IMR-90 (cell line): ENCODE measurements at regions not wholly inside any gene's neighbourhood (a gene's known extent, or its start where the extent isn't known, plus 50 kb on each side); places are given as distances from the start of the nearest gene placed in this dataset.

Experiments used
- ATAC-seq: fragments of 200-7000 bp; cut with Tn5 transposase; 2 replicates; pipeline ENCODE4 v1.9.1; 2020; ENCODE audit warnings: low read depth, mild to moderate bottlenecking, moderate library complexity
- BruUV-seq: library from RNA; stranded (reverse); fragments of 400-500 nt; replicated peaks from 2 replicates; lab custom pipeline; 2021; lab: Mats Ljungman, UMichigan
- CTCF ChIA-PET: fragments of 300-600 bp; formaldehyde crosslinking; extraction: SDS; loops from one replicate; lab custom pipeline; 2021; ENCODE audit warnings: antibody characterized with exemption; lab: Yijun Ruan, JAX
- POLR2A ChIA-PET: fragments of 300-600 bp; sonication (Branson Sonifier 250); formaldehyde crosslinking; loops from one replicate; lab custom pipeline; 2022; ENCODE audit warnings: antibody characterized with exemption; ENCODE audit not compliant: unreplicated experiment; lab: Charles Lee
- DNase-seq: peaks from one replicate; pipeline ENCODE4 v3.0.0; 2013
- H2AFZ ChIP-seq: replicated peaks from 2 replicates; pipeline ENCODE3; 2013; ENCODE audit warnings: low read length, mild to moderate bottlenecking; ENCODE audit not compliant: poor library complexity
- H2AK5ac ChIP-seq: 2 replicates; pipeline ENCODE4 v1.6.1; 2013; ENCODE audit warnings: low read depth, low read length, inconsistent platforms
- H2AK9ac ChIP-seq: replicated peaks from 2 replicates; pipeline ENCODE3; 2013; ENCODE audit warnings: mild to moderate bottlenecking, low read depth, low read length, moderate library complexity; ENCODE audit not compliant: poor library complexity
- H2BK120ac ChIP-seq: 2 replicates; pipeline ENCODE4 v1.6.1; 2013; ENCODE audit warnings: low read depth, low read length, inconsistent platforms
- H2BK15ac ChIP-seq: 3 replicates; pipeline ENCODE4 v1.6.1; 2013; ENCODE audit warnings: low read depth, low read length, inconsistent platforms
- H2BK20ac ChIP-seq: 2 replicates; pipeline ENCODE4 v1.6.1; 2013; ENCODE audit warnings: low read depth, mild to moderate bottlenecking, inconsistent platforms, low read length, moderate library complexity
- H2BK5ac ChIP-seq: 2 replicates; pipeline ENCODE4 v1.6.1; 2013; ENCODE audit warnings: mild to moderate bottlenecking, low read depth, low read length, inconsistent platforms; ENCODE audit not compliant: poor library complexity, severe bottlenecking
- H3K14ac ChIP-seq: replicated peaks from 2 replicates; pipeline ENCODE4 v1.6.1; 2013; ENCODE audit warnings: low read depth, low read length, inconsistent platforms
- H3K18ac ChIP-seq: 2 replicates; pipeline ENCODE4 v1.6.1; 2013; ENCODE audit warnings: low read depth, low read length, control low read depth
- H3K23ac ChIP-seq: 2 replicates; pipeline ENCODE4 v1.6.1; 2013; ENCODE audit warnings: low read depth, low read length, inconsistent platforms
- H3K27ac ChIP-seq: 2 replicates; pipeline ENCODE4 v1.5.1; 2013; ENCODE audit warnings: mild to moderate bottlenecking, control low read depth, low read length; ENCODE audit not compliant: insufficient read depth
- H3K27me3 ChIP-seq: 2 replicates; pipeline ENCODE4 v1.6.1; 2013; ENCODE audit warnings: low read length; ENCODE audit not compliant: control insufficient read depth, insufficient read depth
- H3K36me3 ChIP-seq: 2 replicates; pipeline ENCODE4 v1.6.1; 2013; ENCODE audit warnings: low read length, mixed read lengths; ENCODE audit not compliant: control insufficient read depth, insufficient read depth
- H3K4ac ChIP-seq: 2 replicates; pipeline ENCODE4 v1.6.1; 2013; ENCODE audit warnings: low read depth, low read length, inconsistent platforms
- H3K4me1 ChIP-seq: 2 replicates; pipeline ENCODE4 v1.6.1; 2013; ENCODE audit warnings: low read length, mixed read lengths; ENCODE audit not compliant: control insufficient read depth, insufficient read depth
- H3K4me2 ChIP-seq: 2 replicates; pipeline ENCODE4 v1.6.1; 2013; ENCODE audit warnings: low read depth, mild to moderate bottlenecking, control low read depth, low read length, moderate library complexity
- H3K4me3 ChIP-seq: 2 replicates; pipeline ENCODE4 v1.5.1; 2013; ENCODE audit warnings: low read depth, mild to moderate bottlenecking, control low read depth, low read length, moderate library complexity; ENCODE audit not compliant: insufficient read depth
- H3K56ac ChIP-seq: 2 replicates; pipeline ENCODE4 v1.6.1; 2013; ENCODE audit warnings: low read length, inconsistent platforms; ENCODE audit not compliant: insufficient read depth; ENCODE audit errors: extremely low read depth
- H3K79me1 ChIP-seq, 2 experiments: 2 replicates each; pipeline ENCODE4 v1.6.1; 2013; ENCODE audit warnings: low read length in 2 of 2, inconsistent platforms in 1 of 2, low read depth in 1 of 2
- H3K9ac ChIP-seq: 2 replicates; pipeline ENCODE4 v1.6.1; 2013; ENCODE audit warnings: low read depth, low read length, control low read depth
- H3K9me1 ChIP-seq: 2 replicates; pipeline ENCODE4 v1.6.1; 2013; ENCODE audit warnings: low read length, inconsistent platforms; ENCODE audit not compliant: insufficient read depth
- H3K9me3 ChIP-seq: 2 replicates; pipeline ENCODE4 v1.6.1; 2013; ENCODE audit warnings: low read length; ENCODE audit not compliant: control insufficient read depth, insufficient read depth
- H4K20me1 ChIP-seq: 2 replicates; pipeline ENCODE4 v1.6.1; 2013; ENCODE audit warnings: low read length, inconsistent platforms; ENCODE audit not compliant: insufficient read depth
- H4K5ac ChIP-seq: 2 replicates; pipeline ENCODE4 v1.6.1; 2013; ENCODE audit warnings: mild to moderate bottlenecking, low read depth, low read length, control low read depth
- H4K8ac ChIP-seq, 2 experiments: 2 replicates each; pipeline ENCODE4 v1.6.1; 2013; ENCODE audit warnings: low read depth in 2 of 2, low read length in 2 of 2, control low read depth in 1 of 2, inconsistent platforms in 1 of 2
- H4K91ac ChIP-seq: 2 replicates; pipeline ENCODE4 v1.6.1; 2013; ENCODE audit warnings: low read depth, low read length, inconsistent platforms; ENCODE audit not compliant: insufficient read depth
- BHLHE40 ChIP-seq: fragments of 150-350 bp; IDR thresholded peaks from 2 replicates; pipeline ENCODE4 v1.6.1; 2016; ENCODE audit warnings: mild to moderate bottlenecking, low read depth, low read length
- CEBPB ChIP-seq: IDR thresholded peaks from 2 replicates; pipeline ENCODE4 v1.6.1; 2012; ENCODE audit warnings: low read depth, low read length, improper control_type of control experiment
- CHD1 ChIP-seq: IDR thresholded peaks from 2 replicates; pipeline ENCODE4 v1.6.1; 2012; ENCODE audit warnings: low read depth, low read length, improper control_type of control experiment
- FOS ChIP-seq: fragments of 150-350 bp; IDR thresholded peaks from 2 replicates; pipeline ENCODE4 v1.6.1; 2016; ENCODE audit warnings: low read depth, low read length
- MAFK ChIP-seq: IDR thresholded peaks from 2 replicates; pipeline ENCODE4 v1.6.1; 2012; ENCODE audit warnings: low read depth, low read length, improper control_type of control experiment
- MAZ ChIP-seq: IDR thresholded peaks from 2 replicates; pipeline ENCODE4 v1.6.1; 2012; ENCODE audit warnings: low read depth, mild to moderate bottlenecking, low read length, improper control_type of control experiment, moderate library complexity, borderline replicate concordance
- MXI1 ChIP-seq: IDR thresholded peaks from 2 replicates; pipeline ENCODE4 v1.6.1; 2012; ENCODE audit warnings: low read depth, mild to moderate bottlenecking, low read length, moderate library complexity, borderline replicate concordance
- NFE2L2 ChIP-seq: fragments of 150-350 bp; IDR thresholded peaks from 2 replicates; pipeline ENCODE4 v1.6.1; 2016; ENCODE audit warnings: low read depth, mild to moderate bottlenecking, low read length
- POLR2A ChIP-seq: IDR thresholded peaks from 2 replicates; pipeline ENCODE4 v1.6.1; 2012; ENCODE audit warnings: mild to moderate bottlenecking, low read depth, low read length
- RAD21 ChIP-seq: IDR thresholded peaks from 2 replicates; pipeline ENCODE4 v1.6.1; 2012; ENCODE audit warnings: low read length, improper control_type of control experiment
- RCOR1 ChIP-seq: IDR thresholded peaks from 2 replicates; pipeline ENCODE4 v1.6.1; 2012; ENCODE audit warnings: mild to moderate bottlenecking, low read length, improper control_type of control experiment; ENCODE audit not compliant: insufficient replicate concordance
- RFX5 ChIP-seq: IDR thresholded peaks from 2 replicates; pipeline ENCODE4 v1.8.0; 2012; ENCODE audit warnings: low read depth, mild to moderate bottlenecking, low read length, moderate library complexity
- SMC3 ChIP-seq: fragments of 150-350 bp; IDR thresholded peaks from 2 replicates; pipeline ENCODE4 v1.6.1; 2016; ENCODE audit warnings: low read depth, mild to moderate bottlenecking, antibody characterized with exemption, low read length, moderate library complexity
- WGBS, 2 experiments: methylation state at CpG; one replicate each; pipeline versions ENCODE4 v1.1.5 to v1.1.7; 2013; ENCODE audit warnings: missing lambda C conversion rate in 2 of 2; ENCODE audit not compliant: insufficient read length in 1 of 2; ENCODE audit errors: extremely low coverage in 2 of 2; 5-methylcytosine and 5-hydroxymethylcytosine counted together
- dilution Hi-C: fragments of 300-500 bp; cut with HindIII; formaldehyde crosslinking; loops from one replicate; pipeline ENCODE4 v1.14.3; 2018; ENCODE audit warnings: low sequenced_read_pairs; ENCODE audit not compliant: unreplicated experiment
- in situ Hi-C: fragments of 300-500 bp; cut with MboI; formaldehyde crosslinking; loops from 3 replicates; pipeline ENCODE4 v1.14.3; 2019; ENCODE audit warnings: low sequenced_read_pairs, inconsistent platforms, mixed read lengths
- intact Hi-C: fragments of 100-400 bp; cut with micrococcal nuclease; formaldehyde crosslinking; loops from 2 replicates; pipeline ENCODE4 v1.10.0; 2022
- TF ChIP-seq, protein P1 (sequence below): fragments of 150-350 bp; IDR thresholded peaks from 2 replicates; pipeline ENCODE4 v1.6.1; 2017; ENCODE audit warnings: mild to moderate bottlenecking, antibody characterized with exemption, low read length, low read depth
- TF ChIP-seq, protein P2 (sequence below): conservative IDR thresholded peaks from 2 replicates; pipeline ENCODE4 v1.5.1; 2012; ENCODE audit warnings: mild to moderate bottlenecking, low read depth, low read length, improper control_type of control experiment
- TF ChIP-seq, protein P3 (sequence below): fragments of 150-350 bp; IDR thresholded peaks from 2 replicates; pipeline ENCODE4 v1.6.1; 2016; ENCODE audit warnings: low read depth, mild to moderate bottlenecking, low read length, moderate library complexity, borderline replicate concordance

- Histone ChIP-seq H4K8ac (no peak overlapping the region), H3K36me3 (no peaks in the 10 kb centered on the region), H3K56ac (no peak overlapping the region), H3K4me1 (no peaks in the 10 kb centered on the region), H2AK9ac (no peak overlapping the region), H3K4me3 (no peak overlapping the region), H3K4me2 (no peak overlapping the region), H2AK5ac (no peak overlapping the region), H2AFZ (no peak overlapping the region), H3K9ac (no peak overlapping the region), H3K79me1 (no peaks in the 10 kb centered on the region), H4K20me1 (no peaks in the 10 kb centered on the region), H4K91ac (no peak overlapping the region), H2BK5ac (no peak overlapping the region), H3K23ac (no peak overlapping the region), H3K4ac (no peak overlapping the region), H3K27me3 (no peaks in the 10 kb centered on the region), H3K27ac (no peak overlapping the region), H3K14ac (no peak overlapping the region), H3K9me1 (no peaks in the 10 kb centered on the region), H2BK15ac (no peak overlapping the region), H3K9me3 (peaks cover 19% of the 10 kb centered on the region), H2BK120ac (no peak overlapping the region), H4K5ac (no peak overlapping the region), H3K18ac (no peak overlapping the region), H2BK20ac (no peak overlapping the region)
- no peak for DNase-seq
- ChIA-PET POLR2A (no interaction called here), CTCF (no interaction called here)
- no peak for ATAC-seq
- no TSS peak for BruUV-seq
- in situ Hi-C loops (no loop called here), intact Hi-C loops (no loop called here), dilution Hi-C loops (no loop called here)
- no CpG with 5 or more reads among the region's 1 CpG for WGBS, 2 experiments
- TF ChIP-seq NFE2L2 (no peak), SMC3 (no peak), RCOR1 (no peak), FOS (no peak), CEBPB (no peak), RFX5 (no peak), MAZ (no peak), RAD21 (no peak), CHD1 (no peak), POLR2A (no peak), MAFK (no peak), BHLHE40 (no peak), MXI1 (no peak)
- TF ChIP-seq, protein P1, sequence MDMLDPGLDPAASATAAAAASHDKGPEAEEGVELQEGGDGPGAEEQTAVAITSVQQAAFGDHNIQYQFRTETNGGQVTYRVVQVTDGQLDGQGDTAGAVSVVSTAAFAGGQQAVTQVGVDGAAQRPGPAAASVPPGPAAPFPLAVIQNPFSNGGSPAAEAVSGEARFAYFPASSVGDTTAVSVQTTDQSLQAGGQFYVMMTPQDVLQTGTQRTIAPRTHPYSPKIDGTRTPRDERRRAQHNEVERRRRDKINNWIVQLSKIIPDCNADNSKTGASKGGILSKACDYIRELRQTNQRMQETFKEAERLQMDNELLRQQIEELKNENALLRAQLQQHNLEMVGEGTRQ = no peak
- TF ChIP-seq, protein P2, sequence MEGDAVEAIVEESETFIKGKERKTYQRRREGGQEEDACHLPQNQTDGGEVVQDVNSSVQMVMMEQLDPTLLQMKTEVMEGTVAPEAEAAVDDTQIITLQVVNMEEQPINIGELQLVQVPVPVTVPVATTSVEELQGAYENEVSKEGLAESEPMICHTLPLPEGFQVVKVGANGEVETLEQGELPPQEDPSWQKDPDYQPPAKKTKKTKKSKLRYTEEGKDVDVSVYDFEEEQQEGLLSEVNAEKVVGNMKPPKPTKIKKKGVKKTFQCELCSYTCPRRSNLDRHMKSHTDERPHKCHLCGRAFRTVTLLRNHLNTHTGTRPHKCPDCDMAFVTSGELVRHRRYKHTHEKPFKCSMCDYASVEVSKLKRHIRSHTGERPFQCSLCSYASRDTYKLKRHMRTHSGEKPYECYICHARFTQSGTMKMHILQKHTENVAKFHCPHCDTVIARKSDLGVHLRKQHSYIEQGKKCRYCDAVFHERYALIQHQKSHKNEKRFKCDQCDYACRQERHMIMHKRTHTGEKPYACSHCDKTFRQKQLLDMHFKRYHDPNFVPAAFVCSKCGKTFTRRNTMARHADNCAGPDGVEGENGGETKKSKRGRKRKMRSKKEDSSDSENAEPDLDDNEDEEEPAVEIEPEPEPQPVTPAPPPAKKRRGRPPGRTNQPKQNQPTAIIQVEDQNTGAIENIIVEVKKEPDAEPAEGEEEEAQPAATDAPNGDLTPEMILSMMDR = no peak
- TF ChIP-seq, protein P3, sequence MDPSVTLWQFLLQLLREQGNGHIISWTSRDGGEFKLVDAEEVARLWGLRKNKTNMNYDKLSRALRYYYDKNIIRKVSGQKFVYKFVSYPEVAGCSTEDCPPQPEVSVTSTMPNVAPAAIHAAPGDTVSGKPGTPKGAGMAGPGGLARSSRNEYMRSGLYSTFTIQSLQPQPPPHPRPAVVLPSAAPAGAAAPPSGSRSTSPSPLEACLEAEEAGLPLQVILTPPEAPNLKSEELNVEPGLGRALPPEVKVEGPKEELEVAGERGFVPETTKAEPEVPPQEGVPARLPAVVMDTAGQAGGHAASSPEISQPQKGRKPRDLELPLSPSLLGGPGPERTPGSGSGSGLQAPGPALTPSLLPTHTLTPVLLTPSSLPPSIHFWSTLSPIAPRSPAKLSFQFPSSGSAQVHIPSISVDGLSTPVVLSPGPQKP = no peak
Observed at GRCh38 chr2:139020287-139020686, 240.1 kb upstream of the NXPH2 start.
